OCI-LY3 (cell line): ENCODE measurements at regions not wholly inside any gene's neighbourhood (a gene's known extent, or its start where the extent isn't known, plus 50 kb on each side); places are given as distances from the start of the nearest gene placed in this dataset.

ENCODE experiments used
- H2AFZ ChIP-seq: fragments of 200-600, 300-600 bp; shearing (Covaris generic); 2 replicates; pipeline ENCODE4 v1.6.0; 2014; ENCODE audit warnings: antibody characterized with exemption, low read depth, low read length
- H3K27ac ChIP-seq: fragments of 200-600, 300-600 bp; sonication (generic); 2 replicates; pipeline ENCODE4 v1.5.1; 2014; ENCODE audit warnings: mild to moderate bottlenecking, low read length, moderate library complexity, mixed read lengths
- H3K27me3 ChIP-seq: fragments of 200-600, 300-600 bp; sonication (generic); 2 replicates; pipeline ENCODE4 v1.6.1; 2014; ENCODE audit warnings: low read depth, low read length, mixed read lengths
- H3K36me3 ChIP-seq: fragments of 200-600, 300-600 bp; sonication (generic); replicated peaks from 2 replicates; pipeline ENCODE3; 2014; ENCODE audit warnings: low read depth, low read length, mixed read lengths
- H3K4me1 ChIP-seq: fragments of 300-600, 200-600 bp; sonication (generic); 2 replicates; pipeline ENCODE4 v1.6.1; 2014; ENCODE audit warnings: low read length, mixed read lengths
- H3K4me2 ChIP-seq: fragments of 200-600, 300-600 bp; sonication (generic); 2 replicates; pipeline ENCODE4 v1.6.1; 2014; ENCODE audit warnings: low read length, mixed read lengths
- H3K4me3 ChIP-seq: fragments of 300-600, 200-600 bp; sonication (generic); 2 replicates; pipeline ENCODE4 v1.5.1; 2014; ENCODE audit warnings: antibody characterized with exemption, mild to moderate bottlenecking, low read length, moderate library complexity
- H3K79me2 ChIP-seq: fragments of 300-600, 200-600 bp; shearing (Covaris generic); 2 replicates; pipeline ENCODE4 v1.6.1; 2014; ENCODE audit warnings: mild to moderate bottlenecking, low read length, mixed read lengths
- H3K9ac ChIP-seq: fragments of 300-600, 200-600 bp; shearing (Covaris generic); 2 replicates; pipeline ENCODE4 v1.6.0; 2014; ENCODE audit warnings: mild to moderate bottlenecking, low read length, moderate library complexity
- H3K9me3 ChIP-seq: fragments of 200-600, 300-600 bp; shearing (Covaris generic); 2 replicates; pipeline ENCODE4 v1.6.1; 2014; ENCODE audit warnings: low read length, mixed read lengths; ENCODE audit not compliant: insufficient read depth
- H4K20me1 ChIP-seq: fragments of 200-600, 300-600 bp; sonication (generic); 2 replicates; pipeline ENCODE4 v1.6.1; 2016; ENCODE audit warnings: low read length, mixed read lengths; ENCODE audit not compliant: insufficient read depth
- EZH2phosphoT487 ChIP-seq: fragments of 200-600 bp; shearing (Covaris generic); IDR thresholded peaks from 2 replicates; pipeline ENCODE4 v1.6.1; 2018; ENCODE audit warnings: antibody characterized with exemption, mixed run types, low read depth
- TF ChIP-seq, protein P1 (sequence below): fragments of 200-600, 300-600 bp; sonication (generic); IDR thresholded peaks from 2 replicates; pipeline ENCODE4 v1.5.1; 2014; ENCODE audit warnings: antibody characterized with exemption, low read length, low read depth

DNA sequence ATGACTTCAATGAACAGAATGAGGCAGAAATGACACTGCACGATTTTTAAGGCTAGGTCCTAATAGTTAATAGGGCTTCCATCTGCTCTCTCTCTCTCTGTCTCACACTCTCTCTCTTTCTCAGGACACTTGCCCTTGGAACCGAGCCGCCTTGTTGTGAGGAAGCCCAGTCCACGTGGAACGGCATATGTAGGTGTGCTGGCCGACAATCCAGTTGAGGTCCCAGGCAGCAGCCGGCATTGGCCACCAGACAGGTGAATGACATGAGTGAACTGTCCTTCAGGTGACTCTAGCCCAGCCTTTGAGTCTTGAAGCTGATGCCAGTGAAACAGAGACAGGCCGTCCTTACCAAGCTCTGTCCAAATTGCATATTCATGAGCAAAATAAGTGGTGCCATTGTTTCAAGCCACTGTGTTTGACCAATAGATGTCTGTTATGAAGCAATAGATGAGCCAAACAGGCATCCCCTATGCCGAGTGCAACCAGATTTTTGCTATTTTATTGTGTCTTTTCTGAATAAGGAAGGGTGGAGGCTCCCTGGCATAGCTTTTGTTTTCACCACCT lies 217.5 kb upstream of the LHX5 start:
- no peak overlapping the region for H3K27ac ChIP-seq
- no peak overlapping the region for H3K9ac ChIP-seq
- TF ChIP-seq, protein P1, sequence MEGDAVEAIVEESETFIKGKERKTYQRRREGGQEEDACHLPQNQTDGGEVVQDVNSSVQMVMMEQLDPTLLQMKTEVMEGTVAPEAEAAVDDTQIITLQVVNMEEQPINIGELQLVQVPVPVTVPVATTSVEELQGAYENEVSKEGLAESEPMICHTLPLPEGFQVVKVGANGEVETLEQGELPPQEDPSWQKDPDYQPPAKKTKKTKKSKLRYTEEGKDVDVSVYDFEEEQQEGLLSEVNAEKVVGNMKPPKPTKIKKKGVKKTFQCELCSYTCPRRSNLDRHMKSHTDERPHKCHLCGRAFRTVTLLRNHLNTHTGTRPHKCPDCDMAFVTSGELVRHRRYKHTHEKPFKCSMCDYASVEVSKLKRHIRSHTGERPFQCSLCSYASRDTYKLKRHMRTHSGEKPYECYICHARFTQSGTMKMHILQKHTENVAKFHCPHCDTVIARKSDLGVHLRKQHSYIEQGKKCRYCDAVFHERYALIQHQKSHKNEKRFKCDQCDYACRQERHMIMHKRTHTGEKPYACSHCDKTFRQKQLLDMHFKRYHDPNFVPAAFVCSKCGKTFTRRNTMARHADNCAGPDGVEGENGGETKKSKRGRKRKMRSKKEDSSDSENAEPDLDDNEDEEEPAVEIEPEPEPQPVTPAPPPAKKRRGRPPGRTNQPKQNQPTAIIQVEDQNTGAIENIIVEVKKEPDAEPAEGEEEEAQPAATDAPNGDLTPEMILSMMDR: no peak
- no peak for TF ChIP-seq EZH2phosphoT487
- no peaks in the 10 kb centered on the region for H3K36me3 ChIP-seq
- H4K20me1 ChIP-seq: no peaks in the 10 kb centered on the region
- H3K27me3 ChIP-seq: peaks cover 22% of the 10 kb centered on the region; the same call in 1 of the 2 replicates
- no peaks in the 10 kb centered on the region for H3K4me1 ChIP-seq
- no peak overlapping the region for H3K4me3 ChIP-seq
- H3K4me2 ChIP-seq: no peak overlapping the region
- no peak overlapping the region for H2AFZ ChIP-seq
- H3K9me3 ChIP-seq: no peaks in the 10 kb centered on the region
- H3K79me2 ChIP-seq: no peaks in the 10 kb centered on the region

DNA sequence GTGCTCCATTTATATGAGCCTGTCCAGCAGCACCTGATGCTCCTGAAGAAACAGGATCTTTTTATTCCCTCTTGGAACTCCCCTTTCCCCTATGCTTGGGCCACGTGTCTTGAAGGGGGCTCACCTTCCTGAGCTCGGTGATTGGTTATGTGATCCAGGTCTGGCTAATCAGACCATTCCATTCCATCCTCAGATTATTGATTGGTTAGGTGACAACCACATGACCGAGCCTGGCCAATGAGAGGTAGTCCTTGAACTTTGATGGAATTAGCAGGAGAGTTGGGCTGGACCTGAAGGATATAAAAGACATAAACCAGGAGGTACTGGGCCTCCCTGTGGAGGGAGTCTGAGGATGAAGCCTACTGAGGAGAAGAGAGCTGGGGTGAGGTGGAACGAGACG lies 216.6 kb upstream of the LHX5 start:
- no peak overlapping the region for H3K9ac ChIP-seq

DNA sequence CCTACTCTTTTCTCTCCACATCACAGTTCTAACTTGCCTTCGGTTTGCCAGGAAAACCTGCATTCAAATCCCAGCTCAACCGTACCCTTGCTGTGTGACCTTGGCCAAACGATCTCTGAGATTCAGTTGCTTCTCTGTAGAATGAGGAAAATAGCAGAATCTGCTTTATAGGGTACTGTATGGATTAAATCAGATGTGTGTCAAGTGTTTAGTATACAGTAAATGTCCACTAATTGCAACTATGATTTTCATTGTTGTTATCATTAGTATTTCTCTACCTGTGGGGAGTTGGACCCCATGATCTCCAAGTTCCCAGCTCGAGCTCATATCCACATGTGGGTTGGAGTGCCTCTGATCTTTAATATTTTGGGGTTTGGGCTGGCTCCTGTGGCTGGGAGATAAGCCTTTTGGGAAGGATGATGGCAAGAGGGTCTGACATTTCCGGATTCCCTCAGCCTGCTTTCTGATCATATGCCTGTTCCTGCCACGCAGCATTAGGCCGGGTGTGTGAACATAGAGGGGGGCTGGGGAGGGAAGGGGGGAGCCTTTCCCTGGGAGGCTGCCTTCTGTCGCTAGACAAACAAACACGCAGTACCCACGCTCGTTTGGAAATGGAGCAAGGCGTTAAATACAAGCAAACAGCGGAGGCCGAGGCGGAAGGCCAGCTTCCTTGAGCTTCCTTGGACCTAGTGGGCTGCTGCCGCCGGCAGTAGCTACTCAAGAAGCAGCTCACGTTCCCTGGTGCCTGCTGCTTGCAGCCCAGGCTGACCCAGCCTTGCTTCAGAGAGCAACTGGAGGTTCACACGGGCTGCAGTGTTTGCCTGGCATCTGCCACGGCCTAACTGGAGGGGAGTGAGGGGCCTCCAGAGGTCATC lies 213.5 kb upstream of the LHX5 start:
- TF ChIP-seq, protein P1: no peak
- TF ChIP-seq EZH2phosphoT487: no peak
- H3K4me3 ChIP-seq: no peak overlapping the region
- no peak overlapping the region for H3K4me2 ChIP-seq
- peaks cover 11% of the 10 kb centered on the region; the same call in 1 of the 2 replicates for H3K27me3 ChIP-seq
- H3K36me3 ChIP-seq: no peaks in the 10 kb centered on the region
- no peaks in the 10 kb centered on the region for H4K20me1 ChIP-seq
- H2AFZ ChIP-seq: no peak overlapping the region
- H3K9me3 ChIP-seq: no peaks in the 10 kb centered on the region
- no peak overlapping the region for H3K27ac ChIP-seq
- no peaks in the 10 kb centered on the region for H3K4me1 ChIP-seq
- H3K9ac ChIP-seq: no peak overlapping the region
- no peaks in the 10 kb centered on the region for H3K79me2 ChIP-seq

More for the DNA sequence above, 216.6 kb upstream of the LHX5 start:
- no peaks in the 10 kb centered on the region for H3K36me3 ChIP-seq
- no peak overlapping the region for H2AFZ ChIP-seq
- no peak overlapping the region for H3K27ac ChIP-seq
- peaks cover 22% of the 10 kb centered on the region; the same call in 1 of the 2 replicates for H3K27me3 ChIP-seq
- H3K4me2 ChIP-seq: no peak overlapping the region
- H4K20me1 ChIP-seq: no peaks in the 10 kb centered on the region
- no peaks in the 10 kb centered on the region for H3K4me1 ChIP-seq
- no peak for TF ChIP-seq EZH2phosphoT487
- TF ChIP-seq, protein P1: no peak
- H3K4me3 ChIP-seq: no peak overlapping the region
- no peaks in the 10 kb centered on the region for H3K79me2 ChIP-seq
- no peaks in the 10 kb centered on the region for H3K9me3 ChIP-seq

DNA sequence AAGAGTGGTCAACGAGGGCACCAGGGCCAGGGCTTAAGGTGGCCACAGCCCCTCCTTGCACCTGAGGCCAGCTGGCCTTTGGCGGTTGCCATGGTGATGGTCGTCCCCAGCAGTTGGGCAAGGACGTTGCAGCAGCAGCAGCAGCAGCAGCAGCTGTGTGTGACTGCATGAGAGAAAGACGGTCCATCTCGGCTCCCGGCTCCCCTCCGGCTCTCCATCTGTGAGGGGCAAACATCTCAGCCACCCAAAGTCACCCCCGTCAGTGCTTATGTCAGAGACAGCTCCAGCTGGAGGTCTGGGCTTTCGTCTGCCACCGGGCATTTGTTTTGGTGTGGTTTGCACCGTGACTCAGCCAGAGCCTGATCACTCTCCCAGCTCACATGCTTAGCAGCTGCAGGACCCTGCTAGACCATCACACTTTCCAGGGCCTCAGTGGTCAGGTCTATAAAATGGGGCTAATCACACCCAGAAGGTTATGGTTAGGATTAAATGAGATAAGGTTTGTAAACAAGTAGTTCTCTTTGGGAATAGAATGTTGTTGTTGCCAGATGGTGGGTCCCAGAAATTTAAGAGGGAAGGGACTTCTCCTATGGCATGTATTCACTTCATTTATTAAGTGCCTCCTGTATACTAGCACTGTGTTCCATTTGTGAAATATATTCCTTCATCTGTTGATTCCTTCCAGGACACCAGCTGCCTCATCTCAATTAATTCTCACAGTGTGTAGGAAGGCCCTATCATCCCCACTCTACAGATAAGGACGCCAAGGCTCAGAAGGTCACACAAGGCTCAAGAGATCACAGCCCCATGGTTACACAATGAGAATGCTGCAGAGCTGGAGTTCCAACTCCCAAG lies 212.6 kb upstream of the LHX5 start:
- no peak overlapping the region for H3K27ac ChIP-seq
- H3K27me3 ChIP-seq: peaks cover 11% of the 10 kb centered on the region; the same call in 1 of the 2 replicates
- TF ChIP-seq EZH2phosphoT487: no peak
- TF ChIP-seq, protein P1: no peak
- H3K4me1 ChIP-seq: no peaks in the 10 kb centered on the region
- no peaks in the 10 kb centered on the region for H4K20me1 ChIP-seq
- no peak overlapping the region for H3K9ac ChIP-seq
- H2AFZ ChIP-seq: no peak overlapping the region
- no peaks in the 10 kb centered on the region for H3K79me2 ChIP-seq
- H3K9me3 ChIP-seq: no peaks in the 10 kb centered on the region
- H3K4me2 ChIP-seq: no peak overlapping the region
- no peak overlapping the region for H3K4me3 ChIP-seq
- no peaks in the 10 kb centered on the region for H3K36me3 ChIP-seq
